Left colon (tissue), 2 donors: ENCODE measurements at regions not wholly inside any gene's neighbourhood (a gene's known extent, or its start where the extent isn't known, plus 50 kb on each side); places are given as distances from the start of the nearest gene placed in this dataset.

Source experiments
- ATAC-seq: fragments of 200-7000 bp; cut with Tn5 transposase; one replicate; pipeline ENCODE4 v1.9.1; 2020; ENCODE audit warnings: mild to moderate bottlenecking, moderate library complexity
- DNase-seq, 2 donors: peaks; one replicate each; pipeline ENCODE4 v3.0.0-alpha.2; 2020
- intact Hi-C, 2 donors: fragments of 100-400 bp; cut with DNase I in 1 of 2; cut with micrococcal nuclease in 1 of 2; formaldehyde crosslinking; loops; one replicate each; pipeline versions ENCODE4 v1.11.2 to v1.14.0; 2022; cut with DNase I, micrococcal nuclease
- donor health status: DM: no; HTN: no; CAD: no.
- donor health status: DM: yes; HTN: yes; CAD: no.

DNA sequence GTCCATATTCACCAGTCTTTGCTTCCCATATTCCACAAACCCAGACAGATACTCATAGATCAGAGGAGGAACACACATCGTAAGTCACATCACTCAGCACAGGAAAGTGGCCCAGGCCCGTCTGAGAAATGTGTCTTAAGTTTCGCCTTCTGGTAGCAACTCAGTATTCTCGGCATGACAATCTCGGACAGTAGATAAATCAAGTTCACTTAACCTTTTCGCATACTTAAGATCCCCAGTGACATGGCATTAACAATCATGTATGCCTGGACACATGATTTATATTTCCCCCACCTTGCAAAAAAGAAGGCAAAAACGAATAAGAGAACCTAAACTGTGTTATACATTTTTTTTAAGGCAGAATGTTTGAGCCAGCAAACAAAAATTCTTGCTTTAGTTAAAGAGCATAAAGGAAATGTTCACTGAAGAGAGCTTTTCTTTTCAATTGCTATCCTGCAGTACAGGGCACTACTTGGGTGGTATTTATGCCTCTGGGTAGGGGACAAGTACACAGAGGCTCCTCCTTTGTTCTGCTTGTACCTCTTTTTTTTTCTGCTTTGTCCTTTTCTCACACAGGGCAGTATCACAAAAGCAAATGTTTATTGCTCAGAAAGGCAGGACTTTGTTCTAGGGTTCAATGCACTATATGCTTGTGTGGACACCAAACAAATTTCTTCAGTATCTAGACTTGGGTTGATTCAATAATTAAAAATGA lies 360.6 kb downstream of the TDRD3 start:
- DNase-seq: no peak
- intact Hi-C loops: no loop called here
- ATAC-seq: no peak

DNA sequence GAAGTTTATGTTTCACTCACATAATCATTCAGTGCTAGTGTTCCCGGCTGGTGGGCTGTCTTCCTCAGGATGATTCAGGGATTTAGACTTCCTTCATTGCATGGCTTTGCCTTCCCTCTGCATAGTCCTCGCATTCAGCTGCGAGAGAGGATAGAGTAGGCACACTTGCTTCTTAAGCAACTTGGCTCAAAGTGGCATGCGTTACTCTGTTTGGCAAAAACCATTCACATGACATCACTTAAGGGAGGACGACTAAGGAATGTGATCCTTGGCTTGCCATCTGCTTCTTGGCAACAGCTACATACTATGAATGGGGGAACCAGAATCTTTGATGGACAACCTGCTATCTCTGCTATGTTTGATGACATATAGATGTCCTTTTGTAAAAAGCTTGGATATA lies 359.3 kb downstream of the TDRD3 start:
- DNase-seq: no peak
- intact Hi-C loops: no loop called here
- no peak for ATAC-seq

DNA sequence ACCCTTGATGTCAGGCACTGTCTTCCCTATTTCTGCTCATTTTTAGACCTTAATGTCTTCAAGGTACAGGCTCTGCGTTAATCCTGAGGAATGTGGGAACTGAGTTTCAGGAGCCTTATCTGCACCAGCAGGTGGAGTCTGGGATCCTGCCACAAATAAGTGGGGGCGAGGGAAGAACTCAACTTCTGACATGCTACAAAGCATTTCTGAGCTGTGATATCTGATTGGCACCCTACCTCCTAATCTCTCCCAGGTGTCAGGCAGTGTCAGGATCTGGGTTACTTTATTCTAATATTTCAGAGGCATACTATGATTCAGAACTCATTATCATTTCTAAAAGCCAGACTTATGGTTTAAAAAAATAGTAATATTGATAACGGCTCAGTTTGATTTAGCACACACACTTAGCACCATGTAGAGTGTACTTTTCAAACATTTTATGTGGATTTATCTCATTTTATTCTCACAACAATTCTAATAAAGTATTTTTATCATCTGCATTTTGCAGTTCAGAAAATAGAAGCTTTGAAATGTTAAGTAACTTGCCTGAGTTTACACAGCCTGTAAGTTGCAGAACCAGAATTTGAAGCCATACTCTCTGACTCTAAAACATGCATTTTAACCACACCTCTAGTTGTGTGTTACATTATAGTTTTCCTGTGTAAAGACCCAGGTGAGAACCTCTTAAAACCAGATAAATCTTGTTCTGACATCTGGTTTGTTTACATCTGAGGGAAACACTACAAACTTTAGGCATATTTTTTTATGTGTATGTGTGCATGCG lies 358.6 kb downstream of the TDRD3 start:
- DNase-seq (no peak), ATAC-seq (no peak)
- intact Hi-C loops: no loop called here

DNA sequence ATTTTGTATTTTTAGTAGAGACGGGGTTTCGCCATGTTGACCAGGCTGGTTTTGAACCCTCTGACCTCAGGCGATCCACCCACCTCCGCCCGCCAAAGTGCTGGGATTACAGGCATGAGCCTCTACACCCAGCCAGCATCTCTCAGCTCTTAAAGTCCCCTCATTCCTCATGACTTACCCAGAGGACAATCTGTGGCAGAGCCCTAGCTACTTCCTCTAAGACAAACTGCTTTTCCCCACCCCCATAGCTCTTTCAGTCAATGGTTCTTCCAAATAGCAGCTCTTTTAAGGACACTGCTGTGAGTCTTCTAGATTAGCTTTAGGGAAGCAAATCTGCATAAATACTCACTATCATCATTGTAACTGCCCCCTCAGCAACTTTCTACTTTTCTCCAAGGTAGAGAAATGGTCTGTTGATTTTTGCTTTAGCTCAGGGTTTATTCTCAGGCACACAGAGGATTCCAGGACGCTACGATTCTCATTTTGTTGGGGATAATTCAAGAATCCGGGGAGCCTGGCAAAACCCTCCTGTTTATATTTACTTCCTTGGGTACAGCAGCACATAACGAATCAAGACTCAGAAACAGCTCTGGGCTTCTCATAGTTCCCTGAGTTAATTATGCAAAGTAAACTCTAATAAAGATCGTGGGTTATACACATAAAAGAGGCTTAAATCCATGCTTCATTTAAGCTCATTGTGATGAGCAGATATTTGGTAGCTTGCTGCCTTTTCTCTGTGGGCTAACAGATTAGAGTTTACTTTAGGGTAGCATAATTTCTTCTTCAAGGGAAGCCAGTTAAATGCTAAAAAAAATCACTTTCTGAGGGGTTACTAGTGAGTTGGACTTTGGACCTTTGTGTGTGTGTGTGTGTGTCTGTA lies 357.4 kb downstream of the TDRD3 start:
- ATAC-seq (no peak), DNase-seq (no peak)
- intact Hi-C loops: no loop called here

DNA sequence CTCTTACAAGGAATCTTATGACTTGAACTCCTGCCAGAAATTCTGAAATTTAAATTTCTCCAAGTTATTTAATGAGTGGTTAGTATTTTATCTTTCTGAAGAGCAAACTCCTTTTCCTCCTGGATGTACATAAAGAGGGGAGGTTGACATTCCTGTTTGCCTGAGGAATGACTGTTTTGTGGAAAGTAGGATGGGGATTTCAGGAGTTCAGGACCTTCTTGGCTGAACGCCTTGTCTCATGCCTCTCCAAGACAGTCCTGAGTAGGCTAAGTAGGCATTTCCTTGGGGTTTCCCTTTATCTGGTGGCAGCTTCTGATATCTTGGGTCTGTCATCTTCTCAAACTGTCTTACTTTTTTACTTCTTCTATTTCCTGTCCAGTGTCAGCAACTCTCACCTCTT lies 356.6 kb downstream of the TDRD3 start:
- no peak for ATAC-seq
- no peak for DNase-seq
- intact Hi-C loops: no loop called here

DNA sequence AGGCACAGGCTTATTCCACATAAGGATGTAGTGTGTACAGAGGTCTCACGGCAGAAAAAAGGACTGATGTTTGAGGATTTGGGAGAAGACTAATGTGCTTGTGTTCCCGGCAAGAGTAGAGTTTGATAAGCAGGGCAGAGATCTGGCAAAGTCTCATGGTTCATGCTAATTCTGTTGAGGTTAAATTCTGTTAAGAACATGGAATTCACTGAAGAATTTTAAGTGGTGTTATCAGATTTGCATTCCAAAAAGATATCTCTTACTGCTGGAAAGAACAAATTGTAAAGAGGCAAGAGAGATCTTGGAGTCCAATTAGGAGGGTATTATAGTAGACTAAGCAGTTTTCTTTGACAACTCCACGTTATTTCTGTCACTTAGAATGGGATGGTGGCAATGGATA lies 348.3 kb downstream of the TDRD3 start:
- DNase-seq (no peak), ATAC-seq (no peak)
- intact Hi-C loops: no loop called here

DNA sequence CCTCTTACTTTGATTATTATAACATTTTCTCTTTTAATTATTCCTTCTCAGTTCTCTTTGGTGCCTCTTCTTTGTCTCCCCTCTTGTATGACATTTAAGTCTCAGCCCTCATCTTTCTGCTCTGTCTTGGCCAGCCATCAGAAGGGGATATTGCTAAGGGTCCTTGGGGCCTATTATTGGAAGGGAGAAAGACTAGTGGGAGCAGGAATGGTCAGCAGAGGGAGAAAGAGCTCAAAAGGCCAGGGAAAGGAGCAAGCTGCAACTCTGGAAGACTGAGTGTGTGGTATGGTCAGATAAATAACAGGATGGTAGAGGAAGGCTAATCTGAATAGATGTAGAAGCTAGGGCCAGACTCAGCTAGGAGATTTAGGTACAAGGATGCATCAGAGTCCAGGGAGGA lies 336.9 kb downstream of the TDRD3 start:
- no peak for DNase-seq
- intact Hi-C loops: no loop called here
- ATAC-seq: no peak

DNA sequence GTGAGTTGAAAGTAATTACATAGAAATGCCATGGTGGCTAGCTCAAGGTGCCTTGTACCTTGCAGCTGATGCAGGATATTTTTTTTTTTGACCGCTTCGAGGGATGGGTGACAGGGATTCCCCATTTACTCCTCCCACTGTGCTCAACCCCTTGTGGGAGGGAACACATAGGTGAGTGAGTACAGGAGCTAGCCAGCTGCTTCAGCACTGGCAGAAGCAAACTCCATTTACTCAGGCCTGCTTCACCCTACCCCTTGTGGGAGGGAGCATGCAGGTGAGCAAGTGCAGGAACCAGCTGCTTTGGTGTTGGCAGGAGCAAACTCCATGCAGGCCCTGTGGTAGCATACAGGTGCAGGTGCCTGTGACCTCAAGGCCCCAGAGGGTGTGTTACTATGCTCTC lies 330.1 kb downstream of the TDRD3 start:
- ATAC-seq: no peak
- no peak for DNase-seq
- intact Hi-C loops: no loop called here

DNA sequence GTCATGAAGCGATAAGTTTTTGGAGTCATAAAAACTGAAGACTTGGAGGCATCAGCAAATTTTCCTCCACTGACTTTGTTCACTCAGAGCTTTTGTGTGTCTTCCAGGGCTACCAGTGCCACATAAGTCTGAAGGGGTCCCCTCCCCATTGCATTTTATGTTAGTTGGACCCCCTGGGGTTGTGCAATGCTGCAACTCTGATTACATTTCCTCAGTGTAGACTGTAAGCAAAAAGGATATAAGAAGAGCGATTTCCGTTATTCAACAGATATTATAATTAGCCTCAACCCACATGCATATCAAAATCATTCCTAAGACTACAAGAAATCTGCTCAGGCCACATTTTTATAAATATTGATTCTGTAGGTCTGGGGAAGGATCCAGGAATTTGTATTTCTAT lies 324.0 kb downstream of the TDRD3 start:
- intact Hi-C loops: no loop called here
- no peak for DNase-seq
- ATAC-seq: no peak

DNA sequence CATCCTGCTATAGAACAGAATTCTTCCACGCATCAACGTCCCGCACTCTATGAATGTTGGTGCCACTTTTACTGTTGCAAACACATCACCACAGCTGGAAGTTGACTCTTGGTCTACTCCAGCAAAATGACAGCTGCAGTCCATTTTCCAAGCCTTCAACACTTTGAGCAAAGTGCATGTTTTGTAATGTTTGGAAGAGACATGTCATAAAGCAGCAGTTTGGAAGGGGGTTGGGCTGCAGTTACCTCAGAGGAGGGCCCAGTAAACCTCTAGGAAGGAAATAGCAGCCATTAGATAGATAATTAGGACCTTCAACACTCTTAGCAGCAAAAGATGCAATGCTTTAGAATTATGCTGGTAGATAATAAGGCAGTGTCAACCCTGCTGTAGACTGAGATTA lies 323.6 kb downstream of the TDRD3 start:
- no peak for DNase-seq
- ATAC-seq: no peak
- intact Hi-C loops: no loop called here

DNA sequence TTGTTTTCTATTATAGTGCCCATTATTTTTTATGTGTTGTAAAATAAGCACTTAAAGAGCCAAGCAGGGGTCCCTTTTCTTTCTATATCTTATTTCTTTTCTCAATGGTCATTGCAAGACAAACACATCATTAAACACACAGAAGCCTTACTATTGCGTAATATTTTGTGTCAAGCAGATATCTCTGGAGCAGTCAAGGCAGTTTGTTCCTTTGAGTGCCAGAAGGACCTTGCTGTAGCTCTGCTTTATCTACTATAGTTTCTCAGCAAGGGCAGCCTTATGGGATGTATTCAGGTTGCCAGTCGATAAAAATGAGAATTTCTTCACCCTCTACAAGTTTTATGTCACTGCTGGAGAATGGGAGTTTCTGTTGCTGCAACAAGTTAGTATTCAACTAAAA lies 319.3 kb downstream of the TDRD3 start:
- intact Hi-C loops: no loop called here
- DNase-seq (no peak), ATAC-seq (no peak)

DNA sequence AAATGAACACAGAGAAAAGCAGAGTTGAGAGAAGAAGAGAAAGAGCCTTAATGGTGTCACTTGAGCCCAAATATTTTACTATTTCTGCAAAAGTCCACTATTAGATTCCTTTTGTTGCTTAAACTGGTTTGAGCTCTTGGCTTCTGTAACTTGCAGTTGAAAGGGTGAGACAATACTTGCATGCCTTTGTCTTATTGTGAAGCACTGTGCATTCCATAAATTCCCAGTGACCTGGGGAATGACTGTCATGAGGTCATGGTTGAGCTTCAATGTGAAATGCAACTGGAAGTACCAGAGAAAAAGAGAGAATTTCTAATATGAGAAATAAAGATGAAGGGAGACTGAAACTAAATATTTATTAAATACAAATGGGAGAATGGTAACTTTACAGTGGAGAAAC lies 310.9 kb downstream of the TDRD3 start:
- DNase-seq (no peak), ATAC-seq (no peak)
- intact Hi-C loops: no loop called here

DNA sequence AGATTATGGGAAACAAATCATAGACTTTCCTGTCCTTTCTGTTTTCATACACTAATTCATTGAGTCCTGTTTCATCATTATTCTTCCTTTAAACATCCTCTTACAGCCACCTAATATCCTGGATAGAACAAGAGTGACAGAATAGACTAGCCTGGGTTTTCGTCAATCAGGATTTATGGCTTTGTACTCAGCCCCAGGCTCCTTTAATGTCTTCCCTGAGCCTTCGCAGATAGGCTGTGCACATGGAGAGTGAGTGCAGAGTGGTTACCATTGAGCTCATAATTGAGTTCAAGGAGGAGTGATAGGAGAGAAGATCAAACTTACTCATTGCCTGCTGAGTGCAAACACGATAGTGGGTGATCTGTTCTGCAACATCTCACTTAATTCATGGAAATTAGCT lies 304.9 kb downstream of the TDRD3 start:
- DNase-seq (no peak), ATAC-seq (no peak)
- intact Hi-C loops: no loop called here

DNA sequence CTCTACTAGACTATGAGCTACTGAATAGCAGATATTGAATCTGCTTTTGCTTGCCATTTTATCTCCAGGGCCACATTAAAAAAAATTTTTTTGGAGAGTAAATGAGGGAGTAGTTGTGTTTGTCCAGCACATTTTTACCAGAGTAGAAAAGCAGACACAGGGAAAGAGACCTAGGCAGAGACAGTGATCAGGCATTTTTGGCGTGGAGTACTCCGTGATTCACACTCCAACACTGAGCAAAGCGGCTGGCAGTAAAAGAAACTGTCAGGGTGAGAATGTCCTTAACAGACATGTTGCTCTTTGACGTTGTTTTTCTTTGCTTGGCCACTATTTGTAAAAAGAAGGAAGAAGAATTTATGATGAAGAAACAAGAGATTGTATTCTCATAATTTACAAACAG lies 304.0 kb downstream of the TDRD3 start:
- ATAC-seq (no peak), DNase-seq (no peak)
- intact Hi-C loops: no loop called here

DNA sequence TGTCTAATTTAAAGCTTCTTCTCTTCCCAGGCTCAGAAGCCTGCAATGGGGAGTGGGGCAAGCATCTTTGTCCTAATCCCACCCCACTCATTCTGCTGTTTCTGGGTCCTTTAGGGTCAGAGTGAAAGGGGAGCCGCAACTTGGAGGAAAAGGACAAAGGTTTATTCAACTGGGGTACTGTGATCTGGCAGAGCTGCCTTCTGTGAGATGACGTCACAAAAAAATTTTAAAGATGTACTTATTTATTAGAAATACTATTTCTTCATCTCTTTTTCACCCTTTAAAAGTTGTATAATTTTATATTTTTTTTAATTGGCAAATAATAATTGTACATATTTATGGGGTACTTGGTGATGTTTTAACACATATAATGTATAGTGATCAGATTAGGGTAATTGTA lies 302.6 kb downstream of the TDRD3 start:
- DNase-seq (no peak), ATAC-seq (no peak)
- intact Hi-C loops: no loop called here

DNA sequence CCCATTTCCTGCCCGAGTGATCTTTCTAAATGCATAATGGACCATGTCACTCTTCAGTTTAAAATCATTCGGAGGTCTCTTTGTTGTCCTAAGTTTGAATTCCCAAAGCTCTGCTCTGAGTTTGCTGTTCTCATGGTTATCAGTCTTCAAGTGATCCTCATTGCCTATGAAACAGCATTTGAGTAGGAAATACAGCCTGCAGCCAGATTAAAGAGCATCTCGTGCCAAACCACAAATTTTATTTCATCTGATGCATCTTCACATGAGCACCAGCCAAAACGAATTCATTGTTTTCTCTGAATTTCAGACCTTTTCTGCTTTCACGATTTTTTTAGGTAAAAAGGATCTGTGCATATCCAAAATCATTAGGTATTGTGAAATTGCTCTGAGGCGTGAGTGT lies 299.6 kb downstream of the TDRD3 start:
- ATAC-seq (no peak), DNase-seq (no peak)
- intact Hi-C loops: no loop called here

DNA sequence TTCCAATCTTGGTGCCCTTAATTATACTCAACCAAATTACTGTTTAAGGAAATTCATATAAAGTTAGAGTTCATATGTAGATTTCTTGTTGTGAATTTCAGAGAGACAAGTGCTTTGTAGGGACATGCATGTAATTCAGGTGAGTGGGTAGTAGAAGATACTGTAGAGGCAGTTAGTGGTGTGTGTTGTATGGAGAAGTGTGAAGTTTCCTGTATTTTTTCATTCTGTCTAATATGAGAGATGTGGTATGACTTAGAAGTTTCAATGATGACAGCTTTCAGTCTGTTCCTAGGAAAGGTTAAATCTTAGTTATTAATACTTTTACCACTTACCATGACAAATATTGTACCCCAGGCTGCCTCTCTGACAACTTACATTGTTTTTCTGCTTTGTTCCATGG lies 294.2 kb downstream of the TDRD3 start:
- no peak for ATAC-seq
- no peak for DNase-seq
- intact Hi-C loops: no loop called here

DNA sequence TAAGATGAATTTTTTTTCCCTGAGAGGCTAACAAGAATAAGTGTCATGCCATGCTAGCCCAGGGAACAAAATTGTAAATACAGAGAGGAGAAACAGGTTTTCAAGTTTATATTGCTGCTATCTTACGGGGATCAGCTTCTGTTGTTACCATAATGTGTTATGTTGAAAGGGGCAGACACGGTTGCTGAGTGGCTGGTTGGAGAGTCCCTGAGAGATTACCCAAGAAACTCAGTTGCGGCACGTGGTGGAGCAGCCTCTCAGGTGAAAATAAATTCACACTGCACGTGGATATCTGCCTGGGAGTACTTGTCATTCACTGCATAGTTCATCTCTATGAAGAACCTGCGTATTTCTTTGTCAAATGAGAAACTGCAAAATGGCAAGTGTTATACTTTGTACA lies 293.6 kb downstream of the TDRD3 start:
- intact Hi-C loops: no loop called here
- ATAC-seq (no peak), DNase-seq (no peak)

DNA sequence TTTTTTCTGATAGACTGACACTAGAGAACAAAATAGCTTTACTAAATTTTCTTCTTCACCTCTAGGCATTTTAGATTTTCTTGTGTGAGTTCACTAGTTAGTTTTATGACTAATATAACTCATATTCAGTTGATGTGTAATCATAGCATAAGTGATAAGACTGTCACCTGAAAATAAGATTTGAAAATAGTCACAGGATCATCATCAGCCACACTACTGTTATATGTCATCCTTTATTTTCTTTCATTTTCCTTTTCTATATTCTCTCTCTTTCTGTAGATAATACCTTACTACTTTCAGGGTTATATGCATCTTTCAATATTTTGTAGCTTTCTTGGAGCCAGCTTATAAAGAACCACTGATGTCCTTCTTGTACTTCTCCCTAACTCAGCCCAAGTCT lies 292.6 kb downstream of the TDRD3 start:
- DNase-seq (no peak), ATAC-seq (no peak)
- intact Hi-C loops: no loop called here

DNA sequence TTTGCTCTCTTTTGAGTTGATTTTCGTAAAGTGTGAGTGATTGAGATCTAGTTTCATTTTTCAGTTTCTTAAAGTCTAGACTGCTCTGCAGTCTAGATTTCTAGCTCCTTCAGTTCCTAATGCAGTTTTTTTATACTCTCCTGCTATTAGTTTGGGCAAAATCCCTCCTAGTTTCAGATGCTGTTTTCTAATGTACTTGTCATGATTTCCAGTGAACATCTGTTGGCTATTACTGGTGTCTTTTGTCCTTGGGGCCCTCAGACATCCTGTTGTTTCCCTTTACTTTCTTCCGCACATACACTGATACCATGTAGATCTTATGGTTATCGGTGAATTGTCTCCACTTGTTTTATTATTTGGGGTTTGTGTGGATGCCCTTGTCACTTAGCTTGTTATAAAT lies 292.1 kb downstream of the TDRD3 start:
- ATAC-seq (no peak), DNase-seq (no peak)
- intact Hi-C loops: no loop called here
